ENCODE measurements at regions not wholly inside any gene's neighbourhood (a gene's known extent, or its start where the extent isn't known, plus 50 kb on each side); places are given as distances from the start of the nearest gene placed in this dataset.

- no peak for DNase-seq
These were observed 1143.8 kb downstream of the MAT2B start for GRCh38 chr5:164649266-164649665.

GRCh38 chr5:164650427-164650826 lies 1145.0 kb downstream of the MAT2B start:
- no peak for DNase-seq

GRCh38 chr5:164651546-164652275 lies 1146.3 kb downstream of the MAT2B start:
- DNase-seq = no peak

- DNase-seq = no peak
These were observed 1146.8 kb downstream of the MAT2B start for GRCh38 chr5:164652276-164652660.

- DNase-seq = no peak
These were observed 1158.0 kb downstream of the MAT2B start for GRCh38 chr5:164663198-164663989.

- DNase-seq = no peak
These were observed 1166.2 kb downstream of the MAT2B start for GRCh38 chr5:164671640-164672039.

GRCh38 chr5:164672205-164672604 lies 1166.8 kb downstream of the MAT2B start:
- no peak for DNase-seq

GRCh38 chr5:164672931-164673694 lies 1167.7 kb downstream of the MAT2B start:
- no peak for DNase-seq

GRCh38 chr5:164679461-164679860 lies 1174.0 kb downstream of the MAT2B start:
- DNase-seq = no peak

GRCh38 chr5:164680216-164680615 lies 1174.8 kb downstream of the MAT2B start:
- no peak for DNase-seq

- DNase-seq = no peak
These were observed 1175.5 kb downstream of the MAT2B start for GRCh38 chr5:164680812-164681520.

GRCh38 chr5:164687391-164687790 lies 1182.0 kb downstream of the MAT2B start:
- DNase-seq = no peak

GRCh38 chr5:164688437-164688836 lies 1183.0 kb downstream of the MAT2B start:
- DNase-seq = no peak

- DNase-seq = no peak
These were observed 1203.4 kb downstream of the MAT2B start for GRCh38 chr5:164708831-164709230.

- no peak for DNase-seq
These were observed 1208.3 kb downstream of the MAT2B start for GRCh38 chr5:164713682-164714081.

- DNase-seq = no peak
These were observed 1215.7 kb downstream of the MAT2B start for GRCh38 chr5:164721116-164721515.

GRCh38 chr5:164721656-164722055 lies 1216.2 kb downstream of the MAT2B start:
- DNase-seq = no peak

GRCh38 chr5:164722702-164723101 lies 1217.3 kb downstream of the MAT2B start:
- DNase-seq = no peak

GRCh38 chr5:164727012-164727411 lies 1221.6 kb downstream of the MAT2B start:
- no peak for DNase-seq

- DNase-seq = no peak
These were observed 1223.3 kb downstream of the MAT2B start for GRCh38 chr5:164728733-164729132.

- no peak for DNase-seq
These were observed 1229.9 kb downstream of the MAT2B start for GRCh38 chr5:164735334-164735733.

GRCh38 chr5:164741376-164741775 lies 1236.0 kb downstream of the MAT2B start:
- no peak for DNase-seq

GRCh38 chr5:164742025-164742424 lies 1236.6 kb downstream of the MAT2B start:
- DNase-seq = no peak

Data from CD4-positive, alpha-beta T cell treated with Interleukin-17A for 1 hour (primary cell).